Stimulated activated CD8-positive, alpha-beta memory T cell treated with anti-CD3 and anti-CD28 coated beads, Interleukin-12 subunit alpha, Interleukin-12 subunit beta, amount 100 ng/mL, for 1 hour (primary cell): ENCODE measurements at regions not wholly inside any gene's neighbourhood (a gene's known extent, or its start where the extent isn't known, plus 50 kb on each side); places are given as distances from the start of the nearest gene placed in this dataset.

Experiments used
- DNase-seq: peaks from one replicate; pipeline ENCODE4 v3.0.0-alpha.2; 2020; ENCODE audit warnings: low read depth

DNA sequence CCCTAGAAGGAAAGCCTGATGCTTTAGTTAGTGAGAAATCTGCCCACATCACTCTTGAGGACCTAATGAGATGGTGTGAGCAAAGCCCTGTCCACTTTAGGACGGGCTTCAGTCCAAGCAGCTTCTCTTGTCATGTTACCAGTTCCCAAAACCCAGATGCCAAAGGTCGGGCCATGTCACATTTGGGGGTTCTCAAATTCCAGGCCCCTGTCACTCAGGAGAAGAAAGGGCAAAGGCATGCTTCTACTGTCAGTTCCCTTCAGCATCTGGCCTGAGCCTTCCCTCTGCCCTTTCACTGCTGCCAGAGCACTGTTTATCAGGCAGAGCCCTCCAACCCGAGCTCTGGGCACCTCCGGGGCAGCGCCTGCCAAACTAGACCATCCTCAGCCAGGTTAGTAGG lies 556.0 kb downstream of the BNC2 start:
- DNase-seq, result no peak

DNA sequence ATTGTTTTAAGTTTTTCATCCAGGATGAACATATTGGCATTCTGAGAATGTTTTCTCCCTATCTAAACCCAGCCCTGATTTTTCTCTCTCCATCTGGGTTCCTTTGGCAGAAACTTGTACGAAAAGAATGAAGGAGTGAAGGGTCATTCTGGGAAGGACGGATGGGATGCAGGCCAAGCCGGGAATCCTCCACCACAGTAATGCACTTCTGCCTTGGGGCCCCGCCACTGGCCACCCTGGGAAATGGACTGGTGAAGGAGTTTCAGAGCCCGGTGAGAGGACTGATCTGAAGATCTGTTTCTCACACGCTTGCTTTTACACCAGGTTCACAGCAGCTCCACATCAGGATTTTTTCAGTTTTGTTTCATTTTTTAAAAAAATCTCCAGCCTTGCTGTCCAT lies 554.8 kb downstream of the BNC2 start:
- no peak for DNase-seq

DNA sequence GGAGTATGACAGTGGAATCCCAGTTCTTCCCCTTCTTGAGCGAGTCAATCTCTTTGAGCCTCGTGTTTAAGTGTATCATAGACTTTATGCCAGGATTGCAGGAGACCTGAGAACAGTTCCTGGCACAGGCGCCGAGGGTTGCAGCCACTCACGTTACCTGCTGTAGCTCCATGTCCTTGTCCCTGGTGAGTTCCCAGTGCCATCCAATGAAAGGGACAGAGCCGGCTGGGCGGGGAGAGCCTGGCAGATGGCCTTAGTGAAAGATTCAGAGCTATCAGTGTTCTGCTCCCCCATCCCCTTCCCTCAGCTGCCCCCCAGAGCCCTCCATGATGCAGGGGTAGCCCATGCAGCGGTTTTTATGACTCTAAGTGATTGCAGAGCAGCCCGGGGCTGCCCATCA lies 554.0 kb downstream of the BNC2 start:
- no peak for DNase-seq

DNA sequence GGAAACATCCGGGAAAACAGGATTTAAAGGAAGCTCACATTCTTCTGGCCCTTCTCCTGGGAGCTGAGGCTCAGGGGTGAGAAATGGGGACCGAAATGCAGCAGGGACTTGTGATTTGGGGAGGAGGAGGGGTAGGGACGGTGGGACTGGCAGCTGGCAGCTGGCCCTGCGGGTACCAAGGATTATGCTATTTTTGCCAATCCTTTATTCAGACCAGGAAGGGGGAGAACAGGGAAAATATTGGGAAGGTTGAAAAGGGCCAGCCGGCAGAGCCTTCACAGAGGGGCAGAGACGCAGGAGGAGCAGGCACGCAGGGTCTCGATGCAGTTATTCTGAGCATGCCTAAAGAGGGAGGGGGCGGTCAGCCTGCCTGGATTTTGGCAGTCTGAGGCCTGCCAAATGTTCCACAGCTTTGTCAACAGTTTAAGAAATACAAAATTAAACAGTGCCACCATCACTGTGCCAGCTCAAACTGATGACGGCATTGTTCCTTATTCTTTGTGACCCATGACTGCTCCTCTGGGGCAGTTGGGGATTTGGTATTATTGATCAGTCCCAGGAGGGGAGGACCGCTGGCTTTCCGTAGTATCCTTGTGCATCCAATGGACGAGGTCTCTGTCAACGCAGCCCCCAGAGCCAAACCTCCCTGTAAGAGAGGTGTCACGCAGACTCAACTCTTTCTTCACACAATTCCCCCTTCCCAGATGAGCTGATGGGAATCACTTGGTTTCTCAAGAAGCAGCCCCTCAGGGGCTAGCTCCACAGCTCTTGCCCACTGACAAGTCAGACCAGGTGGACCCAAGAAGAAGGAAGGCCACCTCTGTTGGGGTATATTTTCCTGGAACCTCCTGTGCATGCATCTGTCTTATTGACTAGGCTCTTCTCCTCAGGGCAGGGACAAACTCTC lies 553.3 kb downstream of the BNC2 start:
- DNase-seq, result no peak

DNA sequence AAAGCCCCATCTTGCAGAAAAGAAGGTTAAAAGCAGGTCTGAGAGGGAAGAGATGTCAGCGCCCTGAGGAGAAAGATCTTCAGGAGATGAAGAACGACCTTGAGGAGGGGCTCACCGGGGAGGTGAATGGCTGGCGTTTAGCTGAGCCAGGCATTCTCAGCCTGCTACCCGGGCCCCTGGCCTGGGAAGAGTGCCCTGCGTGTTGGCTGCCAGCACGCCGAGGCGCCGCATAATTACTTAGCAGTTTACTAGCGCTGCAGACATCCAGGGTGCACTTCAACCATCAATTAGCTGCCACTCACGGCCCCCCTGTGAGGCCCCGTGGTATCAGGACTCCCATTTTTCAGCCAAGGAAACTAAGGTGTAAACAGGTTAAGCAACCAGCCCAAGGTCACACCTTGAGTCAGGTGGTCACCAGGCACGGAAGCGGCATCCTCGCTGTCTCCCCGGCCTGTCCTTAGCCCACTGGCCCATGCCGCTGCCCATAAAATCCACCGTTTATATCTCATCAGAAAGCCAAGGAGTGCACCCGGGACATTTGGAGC lies 551.9 kb downstream of the BNC2 start:
- no peak for DNase-seq

DNA sequence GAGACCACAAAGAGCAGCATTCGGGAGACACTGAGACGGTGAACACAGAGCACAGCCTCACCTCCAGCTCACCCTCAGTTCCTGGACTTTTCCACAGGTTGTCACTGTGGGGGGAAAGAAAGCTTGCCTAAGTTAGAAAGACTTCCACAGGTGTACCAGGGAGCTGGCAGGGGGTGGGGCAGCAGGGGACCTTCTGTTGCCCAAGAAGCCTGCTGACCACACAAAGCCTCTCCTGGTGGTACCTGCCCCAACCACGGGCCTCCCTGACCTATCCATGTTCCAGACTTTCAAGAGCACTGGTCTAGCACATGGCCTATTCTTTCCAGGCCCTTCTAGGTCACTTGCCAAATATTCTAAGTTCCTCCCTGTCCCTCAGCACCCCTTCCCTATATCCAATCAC lies 550.8 kb downstream of the BNC2 start:
- no peak for DNase-seq

DNA sequence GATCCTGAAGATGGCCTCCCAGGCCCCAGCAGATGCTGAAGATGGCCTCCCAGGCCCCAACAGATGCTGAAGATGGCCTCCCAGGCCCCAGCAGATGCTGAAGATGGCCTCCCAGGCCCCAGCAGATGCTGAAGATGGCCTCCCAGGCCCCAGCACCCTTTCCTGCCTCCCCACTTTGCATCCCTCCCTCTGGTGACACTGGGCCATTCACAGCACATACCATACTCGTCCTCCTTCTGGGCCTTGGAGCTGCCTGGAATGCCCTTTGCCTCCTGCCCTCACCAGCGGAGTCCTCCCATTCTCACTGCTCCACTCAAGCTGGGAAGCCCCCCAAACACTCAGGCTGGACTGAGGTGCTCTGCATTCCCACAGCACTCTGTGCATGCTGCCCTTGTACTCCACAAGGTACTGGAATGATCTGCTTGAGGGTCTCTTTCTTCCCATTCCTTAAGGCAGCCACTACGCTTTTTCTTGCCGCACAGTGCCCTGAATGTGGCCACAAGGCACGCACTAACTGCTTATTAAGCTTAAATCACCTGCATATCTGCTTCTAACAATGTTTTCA lies 550.0 kb downstream of the BNC2 start:
- no peak for DNase-seq

DNA sequence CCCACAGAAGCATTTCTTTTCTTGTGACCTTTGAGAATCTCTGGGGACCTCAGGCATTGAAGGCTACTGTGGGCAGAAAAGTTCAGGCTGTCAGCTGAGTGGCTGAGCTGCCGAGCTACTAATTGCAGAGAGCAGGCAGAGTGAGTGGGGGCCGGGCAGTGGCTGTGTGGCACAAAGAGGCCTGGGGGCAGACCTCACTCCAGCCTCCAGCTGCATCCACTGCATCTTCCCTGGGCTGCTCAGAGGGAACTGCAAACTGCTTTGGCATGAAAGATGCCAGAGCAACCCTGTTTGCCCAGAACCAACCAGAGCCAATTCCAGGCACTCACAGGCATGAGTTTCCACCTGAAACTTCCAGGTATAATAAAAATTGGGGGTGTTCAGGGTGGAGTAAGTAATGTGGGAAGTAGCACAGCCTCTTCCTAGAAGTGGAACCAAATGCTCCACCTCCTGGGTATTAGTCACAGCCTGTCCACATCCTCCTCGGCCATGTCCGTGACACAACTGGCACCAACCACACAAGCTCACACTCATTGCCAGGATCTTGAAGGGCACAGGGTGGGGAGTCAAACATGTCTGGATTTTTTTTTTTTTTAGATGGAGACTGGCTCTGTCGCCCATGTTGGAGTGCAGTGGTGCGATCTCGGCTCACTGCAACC lies 548.9 kb downstream of the BNC2 start:
- DNase-seq, result no peak

DNA sequence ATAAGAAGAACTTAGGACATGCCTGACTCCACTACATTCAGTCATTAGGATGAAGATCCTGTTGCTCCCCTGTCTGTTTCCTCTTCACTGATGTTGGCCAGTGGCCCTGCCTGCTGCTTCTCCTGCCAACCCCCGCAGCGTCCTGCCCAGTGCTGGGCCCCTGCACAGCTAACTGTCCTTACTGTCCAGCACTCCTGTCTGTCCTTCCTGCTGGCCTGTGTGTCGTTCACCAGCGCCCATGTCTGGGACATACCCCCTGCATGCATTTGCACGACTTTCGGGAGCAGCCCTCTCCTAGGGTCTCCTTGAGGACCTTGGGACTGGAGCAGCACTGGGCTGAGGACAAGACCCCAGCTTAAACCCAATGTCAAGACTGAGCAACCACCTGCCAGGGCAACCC lies 547.6 kb downstream of the BNC2 start:
- no peak for DNase-seq

DNA sequence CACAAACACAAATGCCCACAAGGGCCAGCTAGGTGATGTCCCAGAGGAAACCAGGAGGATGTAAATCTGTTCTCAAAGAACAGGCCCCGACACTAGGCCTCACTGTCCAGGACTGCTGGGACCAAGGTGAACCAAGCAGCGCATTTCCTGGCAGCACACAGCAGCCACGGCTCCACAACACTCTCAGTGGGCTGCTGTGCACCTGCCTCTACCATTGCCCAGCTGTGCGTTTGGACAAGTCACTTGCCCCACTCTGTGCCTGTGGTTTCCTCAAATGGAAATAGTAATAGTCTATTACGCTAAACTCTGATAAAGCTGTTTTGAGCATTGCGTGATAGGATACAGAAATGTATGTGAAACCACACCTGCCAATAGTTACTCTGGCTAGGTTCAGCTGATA lies 544.5 kb downstream of the BNC2 start:
- no peak for DNase-seq

DNA sequence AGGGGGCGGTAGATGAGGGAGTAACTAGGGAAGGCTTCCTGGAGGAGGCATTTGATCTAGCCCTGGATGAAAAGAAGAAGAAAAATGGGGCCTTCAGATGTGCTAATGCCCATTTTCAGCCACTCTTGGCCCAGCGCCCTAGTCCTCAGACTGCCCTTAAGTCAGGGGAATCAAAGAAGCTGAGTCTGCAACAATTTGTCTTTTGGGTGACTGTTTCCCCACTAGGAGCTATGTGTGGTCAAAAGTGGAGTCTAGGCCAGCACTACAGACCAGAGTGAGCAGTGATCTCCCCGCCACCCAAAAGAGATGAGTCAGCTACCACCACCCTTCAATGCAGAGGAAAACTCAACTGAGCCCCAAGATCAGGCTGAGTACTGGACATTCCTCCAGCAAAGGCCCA lies 542.1 kb downstream of the BNC2 start:
- DNase-seq, result no peak

DNA sequence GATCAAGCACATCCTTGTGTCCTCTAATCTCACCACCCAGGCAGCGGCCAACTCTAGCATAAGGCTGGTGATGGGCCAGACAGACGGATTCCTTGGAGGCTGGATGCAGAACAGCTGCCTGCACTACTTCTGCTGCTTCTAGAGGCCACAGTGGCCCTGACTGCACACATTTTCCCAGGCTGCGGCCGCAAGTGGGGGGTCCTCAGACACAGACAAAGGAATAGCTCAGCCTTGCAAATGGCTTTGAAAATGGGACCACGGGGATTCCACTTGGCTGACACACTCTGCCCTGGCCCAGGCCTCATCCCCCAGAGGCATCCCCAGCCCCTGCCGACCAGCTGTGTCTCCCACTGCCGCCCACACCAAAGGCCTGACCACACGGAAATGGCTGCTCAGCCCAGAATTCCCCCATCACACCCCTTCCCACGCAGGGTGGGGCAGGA lies 540.8 kb downstream of the BNC2 start:
- no peak for DNase-seq

DNA sequence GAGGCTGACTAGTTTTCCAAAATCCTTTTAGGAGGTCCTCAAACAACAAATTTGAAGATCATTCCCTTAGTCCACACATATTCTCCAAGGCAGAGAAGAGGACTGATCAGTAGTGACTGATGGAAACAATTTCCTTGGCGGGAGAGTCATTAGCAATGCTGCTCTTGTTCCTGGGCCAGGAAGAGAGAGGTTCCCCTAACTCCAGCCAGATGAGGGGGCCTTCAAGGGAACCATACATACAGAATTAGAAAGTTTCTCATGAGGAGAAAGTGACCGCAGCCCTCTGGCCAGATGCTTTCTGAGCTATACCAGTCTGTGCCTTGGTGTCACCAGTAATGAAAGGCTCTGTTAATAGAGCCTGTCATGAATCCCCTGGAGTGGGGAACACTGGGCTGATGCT lies 539.4 kb downstream of the BNC2 start:
- no peak for DNase-seq

DNA sequence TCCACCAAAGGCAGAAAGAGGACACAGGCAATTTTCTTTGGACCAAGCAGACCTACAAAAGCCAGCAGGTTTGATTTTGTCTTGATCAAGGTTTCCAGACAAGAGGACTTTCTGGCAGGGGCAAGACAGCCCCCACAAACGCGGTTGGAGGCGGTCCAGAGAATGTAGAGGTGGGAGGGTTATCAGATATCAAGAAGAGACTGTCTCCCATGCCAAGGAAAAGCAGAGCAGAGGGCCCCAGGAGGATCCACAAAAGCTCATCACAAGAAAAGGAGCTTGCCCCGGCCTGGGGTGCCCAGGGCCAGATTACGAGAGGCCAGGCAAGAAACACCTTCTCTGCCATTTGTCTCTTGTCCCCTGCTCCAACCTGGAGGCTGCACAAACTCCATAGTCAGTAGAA lies 538.9 kb downstream of the BNC2 start:
- DNase-seq, result no peak

DNA sequence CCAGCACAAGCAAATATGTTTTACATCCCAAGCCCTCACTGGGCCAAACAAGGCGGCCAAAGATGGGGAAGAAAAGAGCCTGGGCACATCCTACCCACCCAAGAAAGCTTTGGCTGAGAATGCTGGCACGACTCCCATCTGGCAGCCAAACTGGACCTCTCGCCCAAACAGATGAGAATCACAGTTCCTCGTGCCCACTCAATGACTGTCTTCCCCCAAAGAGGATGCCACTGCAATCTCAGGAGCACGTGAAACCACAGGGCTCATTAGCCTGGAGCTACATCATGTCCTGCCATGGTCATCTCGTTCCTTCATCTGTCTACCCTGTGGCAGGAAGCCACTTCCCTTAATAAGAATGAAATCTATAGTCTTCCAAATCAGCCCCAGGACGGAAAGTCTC lies 536.8 kb downstream of the BNC2 start:
- no peak for DNase-seq

DNA sequence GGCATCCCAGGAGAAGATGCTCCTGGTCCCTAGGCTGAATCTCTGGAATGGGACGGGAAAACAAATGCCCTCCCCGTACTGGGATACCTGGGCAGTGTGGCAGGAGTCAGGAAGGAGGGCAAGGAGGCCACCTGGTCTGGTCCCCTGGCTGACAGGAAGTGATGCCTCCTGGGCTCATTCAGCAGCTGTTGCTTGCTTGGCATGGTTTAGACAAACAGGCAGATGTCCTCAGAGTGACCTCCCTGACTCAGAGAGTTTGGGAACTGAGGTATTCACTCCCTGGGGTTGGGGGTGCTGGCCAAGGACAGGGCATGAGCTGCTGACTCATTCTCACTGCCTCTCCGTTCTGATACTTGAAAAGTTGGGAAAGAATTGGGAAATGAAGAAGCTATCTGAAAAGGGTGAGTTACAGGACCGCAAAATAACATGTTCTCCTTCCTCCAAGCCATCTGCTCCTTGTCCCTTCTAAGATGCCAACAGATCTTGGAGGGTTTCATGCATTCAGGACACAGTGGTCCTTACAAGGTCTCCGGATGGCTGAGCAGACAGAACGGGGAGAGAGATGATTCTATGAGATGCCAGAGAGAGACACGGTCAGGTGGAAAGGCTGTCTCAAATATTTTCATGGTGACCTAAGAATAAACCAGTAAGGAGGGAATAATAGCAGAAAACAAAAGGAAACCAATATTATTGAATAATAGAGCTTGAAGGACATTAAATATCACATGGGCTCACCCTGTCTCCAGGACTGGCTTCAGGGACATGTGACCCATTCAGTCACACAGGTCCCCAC lies 534.5 kb downstream of the BNC2 start:
- no peak for DNase-seq

DNA sequence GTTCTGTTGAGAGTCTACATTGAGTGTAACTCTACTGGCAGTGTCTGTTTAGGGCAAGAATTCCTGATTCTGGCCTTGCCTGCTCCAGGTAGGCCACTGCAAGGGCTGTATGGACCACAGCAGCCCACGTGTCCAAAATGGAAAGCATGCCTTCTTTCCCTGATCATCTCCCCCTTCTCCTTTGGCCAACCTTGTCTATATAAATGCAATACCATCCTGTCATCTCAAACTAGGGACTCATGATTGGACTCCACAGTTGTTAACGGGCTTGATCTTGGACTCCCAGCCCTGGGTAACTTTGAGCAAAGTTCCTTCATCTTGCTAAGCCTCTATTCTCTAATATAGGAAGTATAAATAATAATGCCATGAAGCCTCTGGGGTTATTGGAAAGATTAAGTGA lies 533.6 kb downstream of the BNC2 start:
- no peak for DNase-seq

DNA sequence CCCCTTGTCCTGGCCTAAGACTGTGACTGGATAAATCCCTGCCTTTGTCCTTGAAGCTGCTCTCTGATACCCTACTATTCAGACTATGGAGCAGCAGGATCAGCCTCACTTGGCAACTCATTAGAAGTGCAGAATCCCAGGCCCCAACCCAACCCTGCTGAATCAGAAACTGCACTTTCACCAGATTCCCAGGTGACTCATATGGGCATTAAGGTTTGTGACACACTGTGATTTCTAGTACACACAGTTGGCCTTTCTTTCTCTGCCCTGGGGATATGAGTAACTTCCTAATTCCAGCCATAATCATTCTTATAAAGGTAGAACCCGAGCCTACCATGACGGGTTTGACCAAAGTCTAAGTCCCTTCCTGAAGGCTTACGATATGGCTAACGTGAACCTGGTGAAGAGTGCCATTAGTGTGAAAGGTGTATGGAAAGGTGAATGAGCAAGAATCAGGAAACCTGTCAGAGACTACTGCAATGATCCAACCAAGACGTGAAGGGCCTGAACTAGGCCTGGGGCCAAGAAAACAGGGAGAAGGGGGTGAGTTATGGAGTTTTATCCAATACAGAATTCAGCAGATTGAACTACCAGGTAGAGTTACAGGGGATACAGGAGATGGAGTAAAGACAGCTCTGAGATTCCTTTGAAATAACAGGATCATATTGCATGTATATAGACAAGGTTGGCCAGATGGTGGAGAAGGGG lies 533.0 kb downstream of the BNC2 start:
- DNase-seq, result no peak

DNA sequence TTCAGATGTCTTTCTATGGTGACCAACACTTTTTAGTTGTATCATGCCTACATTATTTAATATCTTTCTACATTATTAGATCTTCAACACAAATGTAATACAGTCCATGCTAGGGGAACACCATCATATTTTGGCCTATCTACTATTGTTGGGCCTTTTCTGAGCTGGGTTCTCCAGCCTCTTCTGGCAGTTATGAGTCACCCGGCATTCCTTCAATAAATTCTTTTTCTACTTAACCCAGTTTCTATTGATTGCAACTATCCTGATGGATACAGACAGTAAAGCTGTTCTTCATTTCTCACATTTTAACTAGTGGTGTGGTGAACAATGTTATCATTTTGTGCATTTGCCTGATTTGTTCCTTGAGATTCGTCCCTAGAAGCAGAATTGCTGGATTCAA lies 529.3 kb downstream of the BNC2 start:
- no peak for DNase-seq

DNA sequence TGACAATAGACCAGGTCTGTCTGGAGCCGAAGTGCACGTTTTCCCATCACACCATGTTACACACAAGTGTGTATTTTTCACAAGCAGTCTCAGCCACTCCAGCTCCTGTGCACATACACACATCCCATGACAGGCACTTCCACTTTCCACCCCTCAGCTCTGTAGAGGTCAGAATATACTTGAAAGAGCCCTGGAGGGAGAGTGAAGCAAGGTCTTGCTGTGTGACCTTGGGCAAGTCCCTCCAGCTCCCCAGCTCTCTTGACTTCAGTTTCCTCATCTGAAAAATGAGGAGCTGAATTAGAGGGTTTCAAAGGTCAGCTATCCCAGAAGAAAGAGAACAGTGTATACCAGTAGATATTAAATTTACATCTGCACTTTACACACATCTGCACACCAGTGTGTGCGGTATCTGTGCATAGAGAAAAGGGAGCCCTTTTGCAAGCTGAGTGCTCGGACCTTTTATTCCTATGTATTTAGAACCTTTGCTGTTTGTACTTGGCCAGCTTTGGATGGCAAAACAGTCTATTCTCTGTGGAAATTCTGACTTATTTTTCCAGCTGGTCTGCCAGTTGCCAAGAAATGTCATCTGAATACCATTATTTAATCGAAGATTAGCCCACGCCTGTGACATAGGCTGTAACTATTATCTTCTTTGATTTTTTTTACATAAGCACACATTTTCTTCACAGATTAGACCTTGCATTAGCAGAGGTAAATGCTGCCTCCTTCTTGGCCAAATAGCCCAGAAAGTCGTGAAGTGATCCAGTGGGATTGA lies 528.0 kb downstream of the BNC2 start:
- no peak for DNase-seq
